GM12892 (cell line): ENCODE measurements at regions not wholly inside any gene's neighbourhood (a gene's known extent, or its start where the extent isn't known, plus 50 kb on each side); places are given as distances from the start of the nearest gene placed in this dataset.

Experiments used
- POLR2A ChIP-seq: IDR thresholded peaks from 2 replicates; pipeline ENCODE4 v1.6.1; 2011; ENCODE audit warnings: low read depth, low read length, control low read depth
- POLR2AphosphoS5 ChIP-seq: IDR thresholded peaks from 2 replicates; pipeline ENCODE4 v1.6.1; 2011; ENCODE audit warnings: low read depth, low read length, control low read depth
- TAF1 ChIP-seq: IDR thresholded peaks from 2 replicates; pipeline ENCODE4 v1.6.1; 2011; ENCODE audit warnings: low read depth, mild to moderate bottlenecking, control low read depth, low read length, borderline replicate concordance

DNA sequence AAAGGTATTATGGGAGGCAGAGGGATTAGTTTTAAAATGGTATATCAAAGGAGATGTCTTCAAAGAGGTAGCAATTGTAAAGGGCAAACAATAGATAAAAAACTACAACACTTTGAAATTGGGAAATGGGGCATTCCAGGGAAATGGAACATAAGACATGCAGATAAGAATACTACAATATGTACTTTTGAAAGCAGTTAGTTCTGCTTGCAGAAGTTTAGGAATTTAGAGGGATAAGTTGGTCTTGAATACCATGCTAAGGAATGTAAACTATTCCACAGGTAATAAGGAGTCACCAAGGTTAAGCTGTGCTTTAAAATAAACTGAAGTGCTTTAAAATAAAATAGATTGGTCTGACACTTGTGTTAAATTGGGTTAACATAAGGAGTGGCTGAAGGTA lies 571.7 kb upstream of the ACVR2A start:
- TF ChIP-seq POLR2AphosphoS5: no peak
- TF ChIP-seq POLR2A: no peak
- TF ChIP-seq TAF1: no peak
